Epithelial cell of proximal tubule (primary cell): ENCODE measurements at regions not wholly inside any gene's neighbourhood (a gene's known extent, or its start where the extent isn't known, plus 50 kb on each side); places are given as distances from the start of the nearest gene placed in this dataset.

ENCODE experiments used
- DNase-seq: peaks from one replicate; pipeline ENCODE4 v3.0.0-alpha.2; 2011; ENCODE audit warnings: low read depth
- H3K4me3 ChIP-seq: 2 replicates; pipeline ENCODE4 v1.5.1; 2011; ENCODE audit warnings: low read depth, mild to moderate bottlenecking, low read length
- TF ChIP-seq, protein P1 (sequence below): conservative IDR thresholded peaks from 2 replicates; pipeline ENCODE4 v1.5.1; 2012; ENCODE audit warnings: low read depth, mild to moderate bottlenecking, low read length

- H3K4me3 ChIP-seq: no peak overlapping the region
- TF ChIP-seq, protein P1, sequence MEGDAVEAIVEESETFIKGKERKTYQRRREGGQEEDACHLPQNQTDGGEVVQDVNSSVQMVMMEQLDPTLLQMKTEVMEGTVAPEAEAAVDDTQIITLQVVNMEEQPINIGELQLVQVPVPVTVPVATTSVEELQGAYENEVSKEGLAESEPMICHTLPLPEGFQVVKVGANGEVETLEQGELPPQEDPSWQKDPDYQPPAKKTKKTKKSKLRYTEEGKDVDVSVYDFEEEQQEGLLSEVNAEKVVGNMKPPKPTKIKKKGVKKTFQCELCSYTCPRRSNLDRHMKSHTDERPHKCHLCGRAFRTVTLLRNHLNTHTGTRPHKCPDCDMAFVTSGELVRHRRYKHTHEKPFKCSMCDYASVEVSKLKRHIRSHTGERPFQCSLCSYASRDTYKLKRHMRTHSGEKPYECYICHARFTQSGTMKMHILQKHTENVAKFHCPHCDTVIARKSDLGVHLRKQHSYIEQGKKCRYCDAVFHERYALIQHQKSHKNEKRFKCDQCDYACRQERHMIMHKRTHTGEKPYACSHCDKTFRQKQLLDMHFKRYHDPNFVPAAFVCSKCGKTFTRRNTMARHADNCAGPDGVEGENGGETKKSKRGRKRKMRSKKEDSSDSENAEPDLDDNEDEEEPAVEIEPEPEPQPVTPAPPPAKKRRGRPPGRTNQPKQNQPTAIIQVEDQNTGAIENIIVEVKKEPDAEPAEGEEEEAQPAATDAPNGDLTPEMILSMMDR: no peak
- DNase-seq: no peak
Observed at GRCh38 chr5:154630410-154630809, 124.8 kb upstream of the LARP1 start.

- TF ChIP-seq, protein P1: no peak
- H3K4me3 ChIP-seq: no peak overlapping the region
- DNase-seq: no peak
Observed at GRCh38 chr5:154628685-154629084, 126.5 kb upstream of the LARP1 start.

DNA sequence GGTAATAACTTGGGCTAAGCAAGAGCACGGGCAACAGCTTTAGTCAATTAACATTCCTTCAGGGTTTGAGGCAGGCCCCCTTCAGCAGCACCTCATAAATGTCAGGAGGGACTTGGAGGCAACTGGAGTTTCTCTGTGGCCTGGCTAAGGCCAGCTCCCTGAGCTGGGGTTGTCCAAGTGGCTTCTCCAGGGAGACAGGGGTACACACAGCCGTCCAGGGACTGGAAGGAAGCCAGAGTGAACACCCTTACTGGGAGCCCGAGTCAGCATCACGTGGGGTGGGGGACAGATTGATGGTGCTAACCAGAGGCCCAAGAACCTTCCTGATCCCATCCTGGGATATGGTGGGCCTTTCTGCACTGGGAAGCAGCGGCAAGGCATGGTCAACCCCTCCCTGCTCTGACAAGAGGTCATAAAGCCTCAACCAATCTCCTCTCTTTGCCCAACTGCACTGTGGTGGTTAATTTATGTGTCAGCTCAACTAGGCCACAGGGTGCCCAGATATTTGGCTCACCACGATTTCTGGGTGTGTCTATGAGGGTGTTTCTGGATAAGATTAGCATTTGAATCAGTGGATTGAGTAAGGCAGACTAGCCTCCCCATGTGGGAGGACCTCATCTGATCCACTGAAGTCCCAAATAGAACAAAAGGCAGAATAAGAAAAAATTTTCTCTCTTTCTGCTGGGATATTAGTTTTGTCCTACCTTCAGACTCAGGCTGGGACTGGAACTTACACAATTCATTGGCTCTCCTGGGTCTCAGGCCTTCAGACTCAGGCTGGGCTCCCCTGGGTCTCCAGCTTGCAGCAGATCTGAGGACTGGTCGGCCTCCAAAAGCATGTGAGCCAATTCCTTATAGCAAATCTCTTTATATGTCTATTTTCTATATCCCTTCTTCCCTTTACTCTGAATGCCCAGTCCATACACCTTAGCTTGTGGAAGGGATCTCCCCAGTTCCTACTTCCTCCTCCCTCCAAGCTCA is 127.2 kb upstream of the LARP1 start:
- no peak for DNase-seq

GRCh38 chr5:154626876-154627557 is 128.2 kb upstream of the LARP1 start:
- TF ChIP-seq, protein P1: no peak
- DNase-seq: no peak

More for the DNA sequence above, 127.2 kb upstream of the LARP1 start:
- H3K4me3 ChIP-seq: no peak overlapping the region
- TF ChIP-seq, protein P1: no peak

GRCh38 chr5:154625031-154625430 is 130.1 kb upstream of the LARP1 start:
- no peak overlapping the region for H3K4me3 ChIP-seq
- TF ChIP-seq, protein P1: no peak
- no peak for DNase-seq

More at GRCh38 chr5:154626876-154627557, 128.2 kb upstream of the LARP1 start:
- no peak overlapping the region for H3K4me3 ChIP-seq

- DNase-seq: no peak
- no peak overlapping the region for H3K4me3 ChIP-seq
- TF ChIP-seq, protein P1: no peak
Observed at GRCh38 chr5:154624341-154624740, 130.8 kb upstream of the LARP1 start.
